Brain microvascular endothelial cell (primary cell): ENCODE measurements at regions not wholly inside any gene's neighbourhood (a gene's known extent, or its start where the extent isn't known, plus 50 kb on each side); places are given as distances from the start of the nearest gene placed in this dataset.
"Not testable (repeated sequence)": the region's sequence is repeated elsewhere in the genome, so short reads cannot be mapped to it uniquely, and the experiment has no call there.

ENCODE experiments used
- DNase-seq: peaks from one replicate; pipeline ENCODE4 v3.0.0-alpha.2; 2020
- H3K27ac ChIP-seq: fragments of 250-450 bp; sonication (Bioruptor Pico); 2 replicates; pipeline ENCODE4 v1.5.1; 2020; ENCODE audit warnings: mild to moderate bottlenecking, moderate library complexity
- H3K27me3 ChIP-seq: fragments of 250-450 bp; sonication (Bioruptor Pico); replicated peaks from 2 replicates; pipeline ENCODE4 v1.5.1; 2020; ENCODE audit warnings: mild to moderate bottlenecking
- H3K36me3 ChIP-seq: fragments of 250-450 bp; sonication (Bioruptor Pico); replicated peaks from 2 replicates; pipeline ENCODE4 v1.5.1; 2020; ENCODE audit warnings: mild to moderate bottlenecking
- H3K4me3 ChIP-seq: 2 replicates; pipeline ENCODE4 v1.5.1; 2011; ENCODE audit warnings: low read depth, mild to moderate bottlenecking, control low read depth, low read length, moderate library complexity
- in situ Hi-C: cut with HindIII; loops from 2 replicates; pipeline ENCODE4 v1.10.0; 2017; ENCODE audit warnings: low sequenced_read_pairs, low pct_ligation_motif_present
- TF ChIP-seq, protein P1 (sequence below): IDR thresholded peaks from 2 replicates; pipeline ENCODE4 v1.5.1; 2011; ENCODE audit warnings: low read depth, mild to moderate bottlenecking, moderate library complexity, low read length, control low read depth, inconsistent platforms; ENCODE audit errors: missing control alignments

DNA sequence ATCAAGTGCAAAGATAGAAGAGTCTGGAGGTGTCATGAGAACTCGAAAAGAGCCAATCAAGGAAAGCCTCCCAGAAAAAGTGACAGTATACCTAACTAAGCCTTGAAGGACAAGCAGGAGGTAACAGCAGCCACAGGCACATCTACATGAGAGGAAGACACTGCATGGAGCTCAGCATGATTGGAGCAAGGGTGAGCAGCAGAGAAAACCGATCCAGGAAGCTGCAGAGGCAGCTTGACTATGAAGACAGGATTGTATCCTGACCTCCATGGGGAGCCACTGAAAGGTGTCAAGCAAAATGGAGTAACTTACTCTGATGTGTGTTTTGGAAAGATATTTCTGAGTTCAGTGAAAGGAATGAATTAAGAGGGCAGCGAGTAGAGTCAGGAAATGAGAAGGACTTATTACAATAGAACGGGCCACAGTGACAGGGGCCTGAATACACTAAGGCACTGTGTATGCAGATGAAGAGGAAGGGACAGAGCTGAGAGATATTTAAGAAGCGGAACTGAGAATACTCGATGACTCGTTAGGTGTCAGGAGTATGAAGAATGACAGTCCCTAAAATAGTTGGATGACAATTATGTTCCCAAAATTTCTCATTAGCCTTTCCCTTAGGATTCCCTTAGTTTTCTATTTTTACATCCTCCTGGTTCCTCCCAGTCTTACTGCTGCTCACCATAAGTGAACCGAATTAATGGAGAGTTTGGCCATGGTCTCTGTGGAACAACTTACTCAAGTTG, 139.3 kb upstream of the NFIA start:
- TF ChIP-seq, protein P1, sequence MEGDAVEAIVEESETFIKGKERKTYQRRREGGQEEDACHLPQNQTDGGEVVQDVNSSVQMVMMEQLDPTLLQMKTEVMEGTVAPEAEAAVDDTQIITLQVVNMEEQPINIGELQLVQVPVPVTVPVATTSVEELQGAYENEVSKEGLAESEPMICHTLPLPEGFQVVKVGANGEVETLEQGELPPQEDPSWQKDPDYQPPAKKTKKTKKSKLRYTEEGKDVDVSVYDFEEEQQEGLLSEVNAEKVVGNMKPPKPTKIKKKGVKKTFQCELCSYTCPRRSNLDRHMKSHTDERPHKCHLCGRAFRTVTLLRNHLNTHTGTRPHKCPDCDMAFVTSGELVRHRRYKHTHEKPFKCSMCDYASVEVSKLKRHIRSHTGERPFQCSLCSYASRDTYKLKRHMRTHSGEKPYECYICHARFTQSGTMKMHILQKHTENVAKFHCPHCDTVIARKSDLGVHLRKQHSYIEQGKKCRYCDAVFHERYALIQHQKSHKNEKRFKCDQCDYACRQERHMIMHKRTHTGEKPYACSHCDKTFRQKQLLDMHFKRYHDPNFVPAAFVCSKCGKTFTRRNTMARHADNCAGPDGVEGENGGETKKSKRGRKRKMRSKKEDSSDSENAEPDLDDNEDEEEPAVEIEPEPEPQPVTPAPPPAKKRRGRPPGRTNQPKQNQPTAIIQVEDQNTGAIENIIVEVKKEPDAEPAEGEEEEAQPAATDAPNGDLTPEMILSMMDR: no peak
- in situ Hi-C loops: no loop called here
- Histone ChIP-seq H3K36me3 (no peaks in the 10 kb centered on the region), H3K4me3 (no peak overlapping the region), H3K27ac (no peak overlapping the region), H3K27me3 (no peaks in the 10 kb centered on the region)
- no peak for DNase-seq

DNA sequence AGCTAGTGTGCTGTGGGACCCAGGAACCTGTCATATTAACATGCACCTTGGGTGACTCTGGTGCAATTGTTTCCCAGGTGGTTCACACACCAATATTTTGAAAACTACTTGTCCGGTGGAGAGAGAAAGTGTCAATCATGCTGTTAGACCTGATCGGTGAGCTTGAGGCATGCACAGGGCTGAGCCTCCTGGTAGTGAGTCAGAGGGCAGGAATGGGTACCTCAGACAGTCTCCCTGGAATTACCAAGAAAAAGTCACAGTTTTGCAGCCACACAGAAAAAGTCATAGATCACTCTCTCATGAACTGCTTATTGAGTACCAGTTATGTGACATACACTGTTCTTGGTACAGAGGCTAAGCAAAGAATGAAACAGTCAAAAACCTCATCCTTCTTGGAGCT, 140.1 kb upstream of the NFIA start:
- H3K27me3 ChIP-seq: no peaks in the 10 kb centered on the region
- TF ChIP-seq, protein P1: no peak
- DNase-seq: no peak
- no peak overlapping the region for H3K27ac ChIP-seq
- in situ Hi-C loops: no loop called here
- H3K4me3 ChIP-seq: no peak overlapping the region
- H3K36me3 ChIP-seq: no peaks in the 10 kb centered on the region

DNA sequence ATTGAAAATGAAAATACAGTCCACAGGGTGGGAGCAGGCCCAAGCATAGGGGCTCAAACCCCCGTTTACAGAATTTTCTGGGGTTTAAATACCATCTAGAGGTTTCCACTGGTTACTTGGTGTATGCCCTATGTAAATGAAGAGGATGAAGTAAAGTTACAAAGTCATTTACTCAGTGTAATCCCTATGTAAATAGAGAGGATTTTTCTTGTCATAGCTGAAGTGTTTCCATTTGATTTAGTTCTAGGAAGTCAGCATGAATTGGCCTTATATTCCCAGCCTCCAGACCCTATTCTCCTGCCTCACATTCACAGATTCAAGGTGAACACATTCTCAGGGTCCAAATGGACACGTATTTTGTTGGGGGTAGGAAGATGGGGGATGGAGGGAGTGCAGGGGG, 141.7 kb upstream of the NFIA start:
- in situ Hi-C loops, H3K4me3 ChIP-seq, H3K27me3 ChIP-seq, H3K27ac ChIP-seq, DNase-seq, H3K36me3 ChIP-seq: not testable (repeated sequence)

DNA sequence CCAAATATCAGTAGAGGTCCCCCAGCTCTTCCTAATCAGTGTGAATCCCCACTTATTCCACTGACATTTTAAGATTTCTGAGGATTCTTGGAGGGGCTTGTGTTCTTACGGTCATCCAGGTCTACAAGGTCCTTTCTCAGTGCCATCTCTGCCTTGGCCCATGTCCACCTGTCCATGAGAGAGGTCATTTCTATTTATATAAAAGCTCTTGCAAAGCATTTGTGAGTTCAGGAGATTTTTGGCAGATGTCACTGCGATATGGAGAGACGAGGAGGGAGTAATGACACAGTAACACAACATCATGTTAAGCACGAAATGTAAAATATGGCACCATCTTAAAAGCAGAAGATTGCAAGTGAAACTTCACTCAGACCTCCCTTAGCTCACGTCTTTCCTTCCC, 144.6 kb upstream of the NFIA start:
- Histone ChIP-seq H3K27ac (no peak overlapping the region), H3K27me3 (no peaks in the 10 kb centered on the region), H3K4me3 (no peak overlapping the region), H3K36me3 (no peaks in the 10 kb centered on the region)
- no peak for DNase-seq
- TF ChIP-seq, protein P1: no peak
- in situ Hi-C loops: no loop called here

DNA sequence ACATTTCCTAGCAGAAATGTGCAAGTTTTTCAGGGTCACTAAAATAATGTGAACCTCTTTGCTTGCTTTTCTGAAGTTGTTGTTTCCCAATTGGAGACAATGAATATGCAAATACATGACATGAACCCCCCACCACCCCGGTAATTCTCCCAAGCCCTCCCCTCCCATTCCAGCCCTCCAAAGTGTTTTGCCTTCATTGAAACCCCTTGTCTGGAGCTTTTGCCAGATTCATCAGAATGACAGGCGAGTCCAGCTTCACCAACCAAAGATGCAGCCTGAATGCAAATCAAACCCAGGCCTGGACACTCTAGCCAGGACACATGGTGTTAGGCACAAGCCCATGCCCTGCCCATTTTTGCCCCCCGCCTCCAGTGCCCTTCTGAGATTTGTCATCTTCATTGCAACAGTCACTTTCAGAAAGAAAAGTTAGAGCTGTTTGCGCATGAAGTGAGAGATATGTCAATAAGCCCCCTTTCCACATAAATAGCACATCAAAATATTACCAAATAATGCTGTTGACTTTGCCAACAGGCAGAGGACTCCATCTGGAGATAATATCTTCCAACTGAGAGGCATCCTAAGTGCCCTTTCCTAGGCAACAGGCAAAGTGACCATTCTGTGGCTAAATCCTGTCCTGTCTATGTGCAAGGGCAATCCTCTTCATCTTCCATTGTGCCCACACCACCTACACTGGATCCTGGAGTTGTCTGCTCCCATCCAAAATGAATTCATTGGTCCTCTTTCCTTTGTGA, 145.6 kb upstream of the NFIA start:
- no peak overlapping the region for H3K27ac ChIP-seq
- no peak overlapping the region for H3K4me3 ChIP-seq
- no peaks in the 10 kb centered on the region for H3K27me3 ChIP-seq
- in situ Hi-C loops: no loop called here
- TF ChIP-seq, protein P1: no peak
- H3K36me3 ChIP-seq: no peaks in the 10 kb centered on the region
- DNase-seq: no peak

DNA sequence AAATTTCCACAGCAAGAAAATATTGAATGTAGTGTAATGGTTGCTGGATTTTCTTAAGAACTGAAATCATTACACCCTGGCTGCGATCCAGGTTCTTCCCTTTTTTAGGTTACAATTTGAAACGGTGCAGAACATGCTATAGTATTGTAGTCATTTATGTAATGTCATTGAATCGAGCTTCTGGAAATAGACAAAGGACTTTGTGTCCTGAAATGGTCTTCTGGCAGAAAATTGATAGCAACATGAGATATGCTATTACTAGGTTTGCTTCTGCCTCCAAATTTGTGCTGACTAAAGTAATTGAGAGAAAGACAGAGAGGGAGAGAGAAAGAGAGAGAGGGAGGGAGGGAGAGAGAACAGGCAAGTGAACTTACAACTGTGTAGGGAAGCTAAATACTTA, 146.2 kb upstream of the NFIA start:
- DNase-seq: no peak
- in situ Hi-C loops: no loop called here
- TF ChIP-seq, protein P1: no peak
- H3K36me3 ChIP-seq: no peaks in the 10 kb centered on the region
- H3K27me3 ChIP-seq: no peaks in the 10 kb centered on the region
- no peak overlapping the region for H3K4me3 ChIP-seq
- H3K27ac ChIP-seq: no peak overlapping the region
